HG03354 (cell line): ENCODE measurements at regions not wholly inside any gene's neighbourhood (a gene's known extent, or its start where the extent isn't known, plus 50 kb on each side); places are given as distances from the start of the nearest gene placed in this dataset.

Experiments
- ATAC-seq: cut with Tn5 transposase; IDR thresholded peaks from one replicate; pipeline ENCODE4 v1.9.1; 2021; ENCODE audit warnings: mild to moderate bottlenecking; ENCODE audit not compliant: unreplicated experiment, poor library complexity, severe bottlenecking

DNA sequence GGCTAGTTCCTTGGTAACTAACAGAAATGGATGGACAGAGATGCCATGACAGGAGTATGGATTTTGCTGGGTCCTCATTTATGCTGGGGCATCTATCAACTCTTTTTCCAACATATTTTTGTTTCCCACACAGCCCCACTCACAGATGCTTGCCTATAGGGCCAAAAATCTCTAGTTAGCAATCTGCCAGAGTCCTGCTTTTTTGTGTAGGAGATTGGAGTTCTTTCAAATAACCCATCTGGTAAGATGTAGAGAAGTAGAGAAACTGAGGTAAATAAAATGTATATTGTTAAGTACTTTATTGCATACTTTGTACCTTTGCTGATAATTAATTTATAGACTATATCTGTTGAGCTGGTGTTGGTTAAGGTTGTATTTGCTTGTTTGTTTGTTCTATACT lies 456.5 kb upstream of the GOLIM4 start:
- ATAC-seq: no peak

DNA sequence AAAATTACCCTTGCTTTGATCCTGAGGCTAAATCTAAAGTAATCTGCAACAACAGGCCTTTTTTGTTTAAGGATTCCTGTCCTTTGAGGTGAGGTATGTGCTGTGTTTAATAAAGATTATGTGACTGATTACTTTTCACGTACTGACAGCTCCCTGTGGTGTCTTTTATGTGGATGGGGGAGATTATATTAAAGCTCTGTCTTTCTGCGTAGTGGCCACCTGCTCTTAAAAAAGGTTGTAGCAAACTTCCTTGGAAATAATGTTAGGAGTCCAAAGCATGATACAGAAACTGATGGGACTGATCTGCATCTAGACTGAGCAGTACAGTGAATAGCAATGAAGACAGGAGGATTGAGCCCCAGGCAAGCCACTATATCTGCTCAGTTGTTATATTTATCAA lies 453.0 kb upstream of the GOLIM4 start:
- ATAC-seq: no peak

DNA sequence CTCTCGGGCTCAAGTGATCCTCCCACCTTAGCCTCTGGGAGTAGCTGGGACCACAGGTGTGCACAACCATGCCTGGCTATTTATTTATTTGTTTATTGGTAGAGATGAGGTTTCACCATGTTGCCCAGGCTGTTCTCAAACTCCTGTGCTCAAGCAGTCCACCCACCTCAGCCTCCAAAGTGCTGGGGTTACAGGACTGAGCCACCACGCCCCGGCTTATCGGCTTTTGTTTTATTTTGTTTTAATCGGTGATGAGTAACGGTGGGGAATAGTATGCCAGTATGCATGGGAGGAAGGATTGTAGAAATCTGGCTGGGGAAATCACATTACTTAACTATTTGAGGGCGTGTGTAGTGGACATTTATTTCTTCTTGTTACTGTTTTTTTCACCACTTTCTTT lies 451.0 kb upstream of the GOLIM4 start:
- no peak for ATAC-seq

DNA sequence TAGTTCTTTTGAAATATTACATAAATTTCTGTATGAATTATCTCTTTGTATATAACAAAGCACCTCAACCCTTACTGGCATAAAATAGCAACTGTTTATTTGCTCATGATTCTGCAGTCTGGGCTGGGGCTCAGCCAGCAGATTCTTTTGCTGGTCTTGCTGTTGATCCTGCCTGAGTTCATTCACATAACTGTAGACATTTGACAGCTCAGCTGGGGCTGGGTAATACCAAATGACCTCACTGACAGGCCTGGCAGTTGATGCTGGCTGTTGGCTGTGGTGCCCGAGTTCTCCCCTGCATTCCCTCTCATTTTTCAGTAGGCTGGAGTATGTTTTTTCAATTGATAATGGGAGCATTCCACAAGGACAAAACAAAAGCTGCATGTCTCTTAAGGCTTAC lies 449.9 kb upstream of the GOLIM4 start:
- ATAC-seq: no peak

DNA sequence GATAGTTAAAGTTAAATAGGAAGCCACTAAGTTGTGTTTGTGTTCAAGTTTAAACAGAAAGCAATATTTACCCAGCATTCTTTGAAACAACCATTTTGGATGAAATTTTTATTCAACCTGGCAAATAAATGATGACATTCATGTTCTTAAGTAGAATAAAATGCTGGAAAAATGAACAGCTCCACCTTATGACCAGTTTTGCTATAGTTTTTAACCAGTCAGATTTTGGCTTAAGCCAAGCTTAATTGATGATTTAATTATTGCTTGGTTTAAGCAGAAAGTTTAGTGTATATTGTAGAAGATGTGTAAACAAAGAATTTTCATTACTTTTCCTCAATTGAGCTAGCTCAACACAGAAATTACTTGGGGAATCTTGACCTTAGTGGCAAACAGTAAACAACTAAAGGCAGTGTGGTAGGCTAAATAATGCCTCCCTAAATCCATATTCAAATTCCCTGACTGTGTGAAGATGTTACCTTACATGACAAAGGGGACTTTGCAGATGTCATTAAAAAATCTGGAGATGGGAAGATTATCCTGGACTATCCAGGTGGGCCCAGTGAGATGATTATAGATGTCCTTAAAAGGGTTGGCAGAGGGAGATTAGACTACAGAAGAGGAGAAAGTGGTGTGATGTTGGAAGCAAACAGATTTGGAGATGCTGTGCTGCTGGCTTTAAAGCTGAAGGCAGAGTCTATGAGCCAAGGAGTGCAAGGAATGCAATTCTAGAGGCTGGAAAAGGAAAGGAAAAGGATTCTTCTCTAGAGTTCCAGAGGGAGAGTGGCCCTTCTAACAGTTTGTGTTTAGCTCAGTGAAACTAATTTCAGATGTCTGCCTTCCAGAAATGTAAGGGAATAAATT lies 448.6 kb upstream of the GOLIM4 start:
- no peak for ATAC-seq

DNA sequence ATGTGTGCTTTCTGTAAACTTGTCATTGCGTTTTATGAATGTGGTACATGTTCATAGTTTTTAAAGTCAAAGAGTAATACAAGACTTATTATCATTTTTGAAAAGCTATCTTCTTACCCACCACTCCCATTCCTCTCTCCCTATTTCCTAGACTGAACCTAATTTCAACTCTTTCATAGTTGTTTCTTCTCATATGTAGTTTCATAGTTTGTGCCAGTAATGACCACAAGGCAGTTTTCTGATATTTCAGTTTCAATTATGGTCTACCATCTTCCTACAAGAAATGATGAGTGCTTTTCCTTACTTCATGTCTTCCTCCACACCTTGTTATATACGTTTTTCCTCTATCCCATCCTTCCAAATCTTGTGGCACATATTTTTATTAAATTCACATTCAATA lies 445.0 kb upstream of the GOLIM4 start:
- ATAC-seq: no peak

DNA sequence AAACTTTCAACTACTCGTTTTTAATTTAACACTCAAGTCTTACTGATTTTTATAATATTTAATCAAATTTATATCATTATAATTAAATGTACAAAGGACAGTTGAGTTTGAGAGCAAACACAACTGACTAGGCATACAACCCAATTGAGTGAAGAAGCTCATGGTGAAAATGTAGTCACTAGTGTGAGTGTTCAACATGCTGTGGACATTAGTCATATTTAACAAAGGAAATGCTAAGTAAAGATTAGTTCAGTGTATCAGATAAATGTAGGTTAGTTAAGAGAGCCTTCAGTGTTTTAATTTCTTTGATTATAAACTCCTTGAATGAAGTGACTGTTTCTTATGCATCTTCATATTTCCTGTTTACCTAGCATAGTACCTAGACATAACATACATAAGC lies 444.2 kb upstream of the GOLIM4 start:
- no peak for ATAC-seq

DNA sequence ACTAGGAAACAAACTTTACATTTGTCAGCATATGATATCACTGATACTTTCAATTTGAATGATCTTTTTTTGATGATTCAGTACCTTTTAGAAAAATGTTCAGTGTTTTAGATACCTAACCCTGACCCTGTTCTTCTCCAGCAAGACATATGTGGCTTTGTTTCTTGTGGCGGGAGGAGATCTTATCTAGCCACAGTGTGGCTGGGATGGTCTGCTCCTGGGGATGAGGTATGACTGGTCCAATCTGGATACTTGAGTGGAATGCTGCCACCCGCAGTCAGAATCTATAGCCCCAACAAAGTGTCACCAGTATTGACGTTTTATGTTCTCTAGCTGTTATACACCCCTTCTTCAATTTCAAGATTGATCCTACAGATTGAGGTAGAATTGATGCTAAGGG lies 439.0 kb upstream of the GOLIM4 start:
- ATAC-seq: no peak

DNA sequence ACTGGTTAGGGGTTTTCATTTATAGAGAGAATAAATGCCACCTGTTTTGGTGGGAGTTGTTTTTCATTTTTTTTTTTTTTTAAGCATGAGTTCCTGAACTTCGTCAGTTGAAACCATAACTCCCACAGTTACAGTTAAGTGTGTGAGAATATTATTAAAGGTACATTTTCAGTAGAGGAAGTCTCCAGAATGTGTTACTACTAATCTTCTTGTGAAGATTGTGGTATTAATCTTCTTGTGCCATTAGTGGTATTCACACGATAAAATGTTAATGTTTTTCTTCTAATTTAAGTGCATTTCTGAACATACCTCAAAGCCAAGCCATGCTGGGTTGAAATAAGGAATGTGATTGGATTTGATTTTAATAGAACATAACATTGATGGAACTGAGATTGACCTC lies 437.9 kb upstream of the GOLIM4 start:
- no peak for ATAC-seq

DNA sequence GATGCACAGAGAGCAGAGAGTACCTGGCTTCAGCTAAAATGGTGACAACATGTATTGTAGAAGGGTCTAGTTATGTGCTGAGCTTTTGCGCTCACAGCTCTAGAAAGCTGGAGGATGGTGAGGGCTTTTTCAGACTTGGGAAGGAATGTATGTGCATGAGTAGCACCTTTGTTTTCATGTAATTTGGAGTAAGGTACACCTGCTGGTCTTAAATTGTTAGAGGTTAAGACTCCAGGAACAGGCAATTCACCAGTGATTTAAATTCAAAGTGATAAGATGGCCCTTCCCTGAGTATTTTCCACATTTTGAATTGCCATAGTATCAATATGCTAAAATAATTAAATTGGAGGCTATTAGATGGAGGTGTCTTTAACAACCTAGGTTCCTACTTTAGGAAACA lies 436.4 kb upstream of the GOLIM4 start:
- no peak for ATAC-seq

DNA sequence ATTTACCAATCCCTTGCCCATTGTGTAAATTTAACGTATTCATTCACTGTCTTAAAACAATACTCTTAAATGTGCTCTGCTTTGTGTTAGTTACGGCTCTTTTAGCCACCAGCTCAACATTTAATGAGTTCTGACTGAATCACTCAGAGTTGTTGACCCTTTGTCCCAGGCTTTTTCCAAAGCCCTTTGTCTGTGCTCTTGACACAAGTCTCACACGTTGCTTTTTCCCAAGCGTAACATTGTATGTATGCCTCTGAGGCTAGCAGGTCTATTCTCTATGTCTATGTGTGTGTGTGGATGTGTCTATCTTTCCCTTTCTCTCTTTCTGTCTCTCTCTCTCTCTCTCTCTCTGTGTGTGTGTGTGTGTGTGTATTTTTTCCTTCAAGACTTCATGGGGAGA lies 435.4 kb upstream of the GOLIM4 start:
- ATAC-seq: no peak

DNA sequence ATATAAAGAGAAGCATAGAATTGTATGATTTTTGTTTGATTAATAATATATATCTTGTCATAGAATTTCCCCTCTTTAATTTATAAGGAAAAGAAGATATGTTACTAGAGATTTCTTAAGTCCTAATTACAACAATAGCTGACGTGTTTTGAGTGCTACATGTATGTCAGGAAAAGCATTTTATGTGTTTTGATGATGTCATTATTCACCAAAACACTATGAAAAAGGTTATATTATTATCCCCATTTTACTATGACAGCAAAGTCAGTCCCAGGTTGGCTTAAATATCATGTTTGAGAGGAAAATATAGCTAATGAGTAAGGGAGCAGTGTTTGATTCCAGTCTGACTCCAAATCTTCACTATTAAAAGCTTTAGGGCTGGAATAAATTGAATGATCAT lies 428.4 kb upstream of the GOLIM4 start:
- no peak for ATAC-seq

DNA sequence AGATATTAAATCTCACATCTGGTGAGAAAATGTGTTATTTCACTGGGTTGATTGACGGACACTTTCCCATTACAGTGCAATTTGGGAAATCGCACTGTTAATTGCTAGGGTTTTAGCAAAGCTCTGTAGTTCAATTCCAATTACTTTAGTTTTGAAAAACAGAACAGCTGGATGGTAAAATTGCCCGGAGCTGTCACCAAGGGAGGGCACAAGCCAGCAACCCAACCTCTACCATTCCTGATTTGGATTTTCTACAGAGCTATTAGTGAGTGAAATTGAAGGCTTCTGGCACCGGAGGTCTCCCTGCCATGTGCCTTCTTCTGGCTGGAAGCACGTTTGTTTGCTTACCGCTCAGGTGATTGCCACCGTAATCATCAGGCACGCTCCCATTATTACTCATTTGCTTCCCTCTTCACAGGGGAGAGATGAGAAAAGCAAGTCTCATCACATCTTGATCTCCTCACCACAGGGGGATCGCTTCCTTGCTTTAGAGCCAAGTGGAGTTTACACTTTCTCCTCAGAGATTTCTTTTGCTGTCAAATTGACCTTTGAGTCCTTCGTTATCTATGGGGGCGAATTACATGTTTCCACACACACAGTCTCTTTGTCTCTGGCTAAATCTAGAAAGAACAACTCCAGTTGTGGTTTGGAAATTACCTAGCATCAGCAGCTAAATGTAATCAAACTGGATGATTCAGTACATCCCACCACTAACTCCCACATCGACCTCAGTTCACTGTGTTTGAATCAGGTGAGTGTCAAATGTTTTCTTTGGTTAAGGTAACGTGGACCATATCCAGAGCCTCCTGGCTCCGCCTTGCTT lies 421.7 kb upstream of the GOLIM4 start:
- ATAC-seq: no peak

DNA sequence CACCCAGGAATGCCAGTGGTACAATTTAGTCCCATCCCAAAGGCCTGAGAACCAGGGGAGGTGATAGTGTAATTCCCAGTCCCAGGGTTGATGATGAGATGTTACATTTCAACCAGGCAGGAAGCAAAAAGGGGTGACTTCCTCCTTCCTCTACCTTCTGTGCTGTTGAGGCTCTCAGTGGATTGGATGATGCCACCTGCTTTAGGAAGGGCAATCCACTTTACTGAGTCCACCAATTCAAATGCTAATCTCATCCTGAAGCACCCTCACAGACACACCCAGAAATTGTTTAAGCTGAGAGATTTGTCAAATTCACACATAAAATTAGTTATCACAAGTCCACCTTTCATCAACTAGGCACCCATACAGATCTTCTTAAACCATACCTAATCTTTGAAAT lies 418.5 kb upstream of the GOLIM4 start:
- ATAC-seq: no peak

DNA sequence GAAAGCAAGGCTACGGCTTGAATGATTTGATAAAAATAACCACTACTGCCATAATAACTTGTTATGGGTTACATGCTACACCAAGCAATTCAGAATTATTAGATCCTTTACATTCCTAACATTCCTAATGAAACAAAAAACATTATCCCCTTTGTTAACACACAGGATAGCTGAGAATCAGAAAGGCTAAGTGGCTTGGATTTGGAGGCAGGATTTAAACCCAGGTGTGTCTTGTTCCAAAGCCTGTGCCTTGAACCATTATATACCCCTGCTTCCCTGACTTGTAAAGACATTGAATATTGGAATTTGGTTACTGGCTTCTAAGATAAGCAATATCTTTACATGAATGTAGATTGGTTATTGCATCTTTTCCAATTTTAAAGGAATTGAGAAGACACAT lies 417.1 kb upstream of the GOLIM4 start:
- no peak for ATAC-seq

DNA sequence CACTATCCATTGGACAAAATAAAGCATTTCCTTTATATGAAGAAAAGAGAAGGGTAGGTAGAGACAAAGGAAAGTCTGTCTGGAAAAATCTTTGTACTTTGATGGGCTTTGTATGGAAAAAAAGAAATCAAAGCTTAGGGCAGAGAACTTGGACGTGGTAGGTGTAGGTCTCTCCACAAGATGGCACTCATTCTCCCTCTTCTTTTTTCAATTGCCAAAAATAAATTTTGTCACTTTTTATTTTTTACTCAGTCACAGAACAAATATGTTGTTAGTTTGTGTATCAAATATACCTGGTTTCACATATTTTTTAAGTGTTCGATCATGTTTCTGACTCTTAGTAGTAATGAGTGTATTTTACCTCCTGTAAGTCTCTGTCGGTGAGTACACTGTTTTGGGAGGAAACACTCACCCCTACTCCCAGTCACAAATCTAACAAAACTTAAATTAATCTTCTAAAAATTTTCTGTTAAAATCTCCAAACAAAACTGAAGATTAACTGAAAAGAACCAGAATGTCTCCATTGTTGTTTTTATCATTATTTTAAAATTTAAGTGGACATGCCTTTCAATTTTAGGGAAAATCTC lies 415.8 kb upstream of the GOLIM4 start:
- no peak for ATAC-seq

DNA sequence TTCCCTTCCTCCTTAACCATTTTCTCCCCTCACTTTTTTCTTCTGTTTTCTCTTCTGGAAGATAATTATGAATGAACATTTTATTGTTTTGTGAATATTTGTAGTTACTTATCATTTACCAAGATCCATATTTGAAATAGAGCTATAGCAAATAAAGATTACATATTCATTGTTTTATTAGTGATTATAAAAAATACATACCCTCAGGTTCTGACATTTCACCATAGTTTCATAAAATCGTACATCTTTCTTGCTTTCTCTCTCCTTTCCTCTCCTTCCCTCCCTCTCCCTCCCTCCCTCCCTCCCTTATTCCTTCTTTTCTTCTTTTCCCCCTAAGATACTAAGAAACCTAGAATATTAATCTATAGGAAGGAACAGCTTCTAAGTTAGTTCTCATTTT lies 410.9 kb upstream of the GOLIM4 start:
- ATAC-seq: no peak

DNA sequence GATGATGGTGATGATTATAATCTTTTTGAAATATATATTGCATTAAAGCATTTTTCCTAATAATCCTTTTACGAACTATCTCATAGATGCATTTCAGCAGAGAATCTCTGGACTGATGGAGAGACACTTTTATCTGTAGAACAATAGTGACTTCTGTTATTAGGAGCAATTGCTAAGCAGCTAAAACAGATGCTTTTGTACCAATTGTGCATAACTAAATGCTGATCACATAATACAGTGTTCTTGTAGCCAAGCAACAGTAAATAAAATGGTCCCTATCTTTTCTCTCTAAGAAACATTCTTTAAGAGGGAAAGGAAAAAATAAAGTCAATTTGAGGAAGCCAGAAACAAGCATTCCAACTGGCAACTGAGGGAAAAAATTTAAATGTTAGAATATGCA lies 405.8 kb upstream of the GOLIM4 start:
- no peak for ATAC-seq

DNA sequence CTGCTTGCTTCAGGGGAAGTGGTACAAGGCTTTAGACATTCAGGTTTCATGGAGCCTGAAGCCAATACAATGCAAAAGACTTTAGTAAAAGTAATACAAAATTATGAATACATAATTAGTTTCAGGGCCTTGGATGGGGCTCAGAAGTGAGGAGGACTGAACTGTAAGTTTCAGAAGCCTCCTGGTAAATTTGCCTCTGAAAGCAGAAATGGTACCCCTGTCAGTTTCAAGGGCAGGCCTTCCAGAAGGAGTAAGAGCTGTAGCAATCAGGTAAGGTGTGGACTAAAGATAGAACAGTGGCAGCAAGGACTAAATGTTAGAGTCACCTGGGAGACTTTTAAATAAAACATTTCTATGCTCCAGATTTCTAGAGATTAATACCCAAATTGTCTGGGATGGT lies 402.5 kb upstream of the GOLIM4 start:
- ATAC-seq: no peak

DNA sequence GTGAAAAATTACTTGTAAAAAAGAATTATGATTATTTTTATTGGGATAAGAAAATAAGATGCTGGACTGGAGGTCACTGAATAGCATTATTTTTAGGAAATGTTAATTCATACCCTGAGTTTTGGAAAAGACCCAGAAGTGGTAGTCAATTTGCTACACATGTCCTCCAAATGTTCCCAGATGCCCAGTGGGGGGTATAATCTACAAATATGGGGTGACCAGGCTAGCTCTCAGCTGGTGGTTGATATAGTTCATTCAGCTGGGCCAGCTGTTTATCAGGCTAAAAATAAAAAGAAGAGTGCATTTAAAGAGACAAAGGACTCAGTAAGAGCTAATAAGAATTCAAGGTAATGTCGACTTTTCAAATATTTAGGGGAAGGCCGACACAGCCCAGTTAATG lies 402.0 kb upstream of the GOLIM4 start:
- ATAC-seq: no peak

DNA sequence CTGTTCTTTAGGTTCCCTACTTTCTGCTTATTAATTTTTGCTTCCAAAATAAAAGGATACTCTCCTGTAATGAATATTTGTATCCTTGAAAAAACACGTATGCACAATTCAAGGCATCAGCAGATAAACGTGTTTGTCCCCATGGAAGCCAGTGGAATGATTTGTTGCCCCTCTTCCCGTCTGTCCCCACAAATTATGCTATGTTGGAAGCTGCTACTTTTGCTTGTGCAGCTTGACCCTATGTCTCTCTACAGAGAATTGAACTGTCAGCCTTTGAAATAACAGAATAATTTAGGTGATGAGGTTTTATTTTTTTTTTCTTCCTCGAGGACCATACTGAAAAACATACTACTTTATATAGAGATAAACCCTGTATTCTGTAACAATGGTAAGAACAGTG lies 401.5 kb upstream of the GOLIM4 start:
- no peak for ATAC-seq
